ENCODE measurements at regions not wholly inside any gene's neighbourhood (a gene's known extent, or its start where the extent isn't known, plus 50 kb on each side); places are given as distances from the start of the nearest gene placed in this dataset.

DNA sequence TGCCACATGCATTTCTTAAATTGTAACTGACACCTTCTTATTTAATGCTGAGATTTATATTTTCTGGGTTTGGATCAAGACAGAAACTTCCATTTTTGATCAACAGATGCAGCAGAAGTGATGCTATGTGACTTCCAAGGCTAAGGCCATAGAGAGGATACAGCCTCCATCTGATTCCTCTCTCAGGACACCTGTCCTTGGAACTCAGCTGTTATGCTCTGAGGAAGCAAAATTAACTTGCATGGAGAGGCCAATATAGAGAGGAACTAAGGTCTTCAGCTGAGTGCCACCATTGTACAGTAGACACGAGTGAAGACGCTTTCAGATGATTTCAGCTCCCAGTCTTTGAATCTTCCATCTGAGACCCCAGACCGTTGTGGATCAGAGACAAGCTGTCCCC lies 296.9 kb upstream of the TBL1XR1 start:
- TF ChIP-seq POLR2AphosphoS5 (IDR thresholded peaks at IDR 0.05): no peak
- no peak for TF ChIP-seq POLR2A (IDR thresholded peaks at IDR 0.05)

Data from breast epithelium (tissue), 3 donors.